C4-2B (cell line): ENCODE measurements at regions not wholly inside any gene's neighbourhood (a gene's known extent, or its start where the extent isn't known, plus 50 kb on each side); places are given as distances from the start of the nearest gene placed in this dataset.

Experiments used
- H3K27ac ChIP-seq: fragments of 450-650 bp; 2 replicates; pipeline ENCODE4 v1.5.1; 2017
- CTCF ChIP-seq: fragments of 450-650 bp; conservative IDR thresholded peaks from 2 replicates; pipeline ENCODE4 v1.5.1; 2017; ENCODE audit warnings: mild to moderate bottlenecking
- ZFX ChIP-seq: fragments of 450-650 bp; IDR thresholded peaks from 2 replicates; pipeline ENCODE4 v1.6.1; 2017

- H3K27ac ChIP-seq: no peak overlapping the region
- TF ChIP-seq CTCF (no peak), ZFX (no peak)
Measured at GRCh38 chr5:167816864-167817263, 474.6 kb upstream of the WWC1 start.

- TF ChIP-seq ZFX (no peak), CTCF (no peak)
Measured at GRCh38 chr5:167819406-167819805, 472.0 kb upstream of the WWC1 start.

GRCh38 chr5:167820101-167820990 is 471.1 kb upstream of the WWC1 start:
- no peak overlapping the region for H3K27ac ChIP-seq
- no peak for TF ChIP-seq CTCF
- TF ChIP-seq ZFX: no peak

More at GRCh38 chr5:167819406-167819805, 472.0 kb upstream of the WWC1 start:
- no peak overlapping the region for H3K27ac ChIP-seq

- TF ChIP-seq CTCF (no peak), ZFX (no peak)
- H3K27ac ChIP-seq: no peak overlapping the region
Measured at GRCh38 chr5:167821151-167821550, 470.3 kb upstream of the WWC1 start.

- no peak overlapping the region for H3K27ac ChIP-seq
- TF ChIP-seq ZFX: no peak
- no peak for TF ChIP-seq CTCF
Measured at GRCh38 chr5:167821669-167822068, 469.8 kb upstream of the WWC1 start.

- TF ChIP-seq CTCF: no peak
- TF ChIP-seq ZFX: no peak
- no peak overlapping the region for H3K27ac ChIP-seq
Measured at GRCh38 chr5:167822241-167822640, 469.2 kb upstream of the WWC1 start.

GRCh38 chr5:167823405-167823804 is 468.0 kb upstream of the WWC1 start:
- H3K27ac ChIP-seq: no peak overlapping the region
- TF ChIP-seq CTCF: no peak
- TF ChIP-seq ZFX: no peak
